ENCODE measurements at regions not wholly inside any gene's neighbourhood (a gene's known extent, or its start where the extent isn't known, plus 50 kb on each side); places are given as distances from the start of the nearest gene placed in this dataset.

DNA sequence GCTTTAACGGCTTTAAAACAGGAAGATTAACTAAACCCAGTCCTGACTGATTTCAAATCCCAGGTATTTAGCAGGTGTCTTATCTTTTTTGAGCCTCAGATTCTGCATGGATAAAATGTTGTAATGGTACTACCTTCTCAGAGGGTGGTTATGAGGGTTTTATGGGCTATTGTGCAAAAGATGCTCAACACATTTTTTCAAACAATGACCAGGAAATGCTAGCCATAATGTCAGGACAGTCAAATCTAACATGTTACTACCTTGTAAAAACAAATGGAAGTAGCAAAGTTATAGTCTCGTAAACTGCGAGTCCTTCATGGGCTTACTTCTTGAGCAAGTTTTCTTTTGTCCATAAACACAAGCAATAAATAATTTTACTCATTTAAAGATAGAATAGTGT is 162.1 kb upstream of the TFPI start:
- TF ChIP-seq, protein P1, sequence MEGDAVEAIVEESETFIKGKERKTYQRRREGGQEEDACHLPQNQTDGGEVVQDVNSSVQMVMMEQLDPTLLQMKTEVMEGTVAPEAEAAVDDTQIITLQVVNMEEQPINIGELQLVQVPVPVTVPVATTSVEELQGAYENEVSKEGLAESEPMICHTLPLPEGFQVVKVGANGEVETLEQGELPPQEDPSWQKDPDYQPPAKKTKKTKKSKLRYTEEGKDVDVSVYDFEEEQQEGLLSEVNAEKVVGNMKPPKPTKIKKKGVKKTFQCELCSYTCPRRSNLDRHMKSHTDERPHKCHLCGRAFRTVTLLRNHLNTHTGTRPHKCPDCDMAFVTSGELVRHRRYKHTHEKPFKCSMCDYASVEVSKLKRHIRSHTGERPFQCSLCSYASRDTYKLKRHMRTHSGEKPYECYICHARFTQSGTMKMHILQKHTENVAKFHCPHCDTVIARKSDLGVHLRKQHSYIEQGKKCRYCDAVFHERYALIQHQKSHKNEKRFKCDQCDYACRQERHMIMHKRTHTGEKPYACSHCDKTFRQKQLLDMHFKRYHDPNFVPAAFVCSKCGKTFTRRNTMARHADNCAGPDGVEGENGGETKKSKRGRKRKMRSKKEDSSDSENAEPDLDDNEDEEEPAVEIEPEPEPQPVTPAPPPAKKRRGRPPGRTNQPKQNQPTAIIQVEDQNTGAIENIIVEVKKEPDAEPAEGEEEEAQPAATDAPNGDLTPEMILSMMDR (IDR thresholded peaks at IDR 0.05) = no peak
- no peak for TF ChIP-seq POLR2A (IDR thresholded peaks at IDR 0.05)

Measured in testis (tissue), 2 donors.